ENCODE measurements at regions not wholly inside any gene's neighbourhood (a gene's known extent, or its start where the extent isn't known, plus 50 kb on each side); places are given as distances from the start of the nearest gene placed in this dataset.

DNA sequence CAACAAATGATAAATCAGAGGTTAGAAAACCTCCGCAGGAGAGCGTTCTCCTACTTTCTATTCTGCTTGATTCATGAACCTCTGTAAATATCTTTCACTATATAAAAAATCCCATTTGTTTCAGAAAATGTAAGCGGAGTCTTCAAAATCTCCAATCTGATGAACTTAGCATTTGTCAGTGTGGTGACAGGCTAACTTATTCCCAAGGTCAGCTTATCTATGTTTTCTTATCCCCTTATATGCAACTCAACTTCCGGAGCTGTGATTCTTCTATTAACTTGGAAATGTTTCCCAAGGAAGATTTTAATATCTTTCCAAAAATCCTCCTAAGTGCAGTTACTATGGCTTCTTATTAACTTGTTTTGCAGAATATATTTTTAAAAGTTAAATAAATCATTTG, 87.5 kb upstream of the C1QTNF7 start:
- TF ChIP-seq, protein P1, sequence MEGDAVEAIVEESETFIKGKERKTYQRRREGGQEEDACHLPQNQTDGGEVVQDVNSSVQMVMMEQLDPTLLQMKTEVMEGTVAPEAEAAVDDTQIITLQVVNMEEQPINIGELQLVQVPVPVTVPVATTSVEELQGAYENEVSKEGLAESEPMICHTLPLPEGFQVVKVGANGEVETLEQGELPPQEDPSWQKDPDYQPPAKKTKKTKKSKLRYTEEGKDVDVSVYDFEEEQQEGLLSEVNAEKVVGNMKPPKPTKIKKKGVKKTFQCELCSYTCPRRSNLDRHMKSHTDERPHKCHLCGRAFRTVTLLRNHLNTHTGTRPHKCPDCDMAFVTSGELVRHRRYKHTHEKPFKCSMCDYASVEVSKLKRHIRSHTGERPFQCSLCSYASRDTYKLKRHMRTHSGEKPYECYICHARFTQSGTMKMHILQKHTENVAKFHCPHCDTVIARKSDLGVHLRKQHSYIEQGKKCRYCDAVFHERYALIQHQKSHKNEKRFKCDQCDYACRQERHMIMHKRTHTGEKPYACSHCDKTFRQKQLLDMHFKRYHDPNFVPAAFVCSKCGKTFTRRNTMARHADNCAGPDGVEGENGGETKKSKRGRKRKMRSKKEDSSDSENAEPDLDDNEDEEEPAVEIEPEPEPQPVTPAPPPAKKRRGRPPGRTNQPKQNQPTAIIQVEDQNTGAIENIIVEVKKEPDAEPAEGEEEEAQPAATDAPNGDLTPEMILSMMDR (IDR thresholded peaks at IDR 0.05), result no peak

DNA sequence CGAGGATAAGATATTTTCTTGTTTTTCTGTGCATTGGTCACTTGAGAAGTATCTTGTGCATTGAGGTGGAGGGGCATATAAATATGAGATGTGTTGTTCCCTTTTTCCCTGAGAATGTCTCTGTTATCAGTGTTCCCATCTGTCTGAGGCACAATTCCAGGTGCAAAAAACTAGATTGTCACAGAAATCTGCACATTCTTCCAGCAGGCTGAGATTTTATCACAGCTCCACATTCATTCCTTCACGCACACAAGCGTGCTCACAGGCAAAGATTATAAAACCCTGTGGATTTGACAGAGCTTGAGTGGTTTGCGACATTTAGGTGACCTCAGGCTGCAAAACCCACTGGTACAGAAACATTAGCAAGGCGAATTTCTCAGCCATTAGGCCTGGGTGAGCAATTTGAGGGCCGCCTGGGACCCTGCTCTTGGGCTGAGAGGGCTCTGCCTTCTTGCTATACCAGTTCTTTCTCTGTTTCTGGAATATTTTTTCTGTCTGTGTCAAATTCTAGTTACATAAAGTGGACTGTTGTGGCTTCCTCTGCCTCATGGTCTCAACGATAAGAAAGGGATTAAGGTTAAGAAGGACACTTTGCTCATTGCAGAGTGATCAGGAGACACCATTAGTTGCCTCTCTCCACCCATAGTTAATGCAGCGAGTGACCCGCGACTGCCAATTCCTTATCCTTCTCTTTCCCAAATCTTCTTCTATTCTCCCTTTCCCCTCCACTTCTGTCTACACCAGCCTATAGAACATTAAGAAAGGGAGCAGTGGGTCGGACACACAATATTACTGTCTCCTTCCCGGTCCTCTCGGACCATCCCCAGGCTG, 86.7 kb upstream of the C1QTNF7 start:
- TF ChIP-seq, protein P1 (IDR thresholded peaks at IDR 0.05), result no peak

DNA sequence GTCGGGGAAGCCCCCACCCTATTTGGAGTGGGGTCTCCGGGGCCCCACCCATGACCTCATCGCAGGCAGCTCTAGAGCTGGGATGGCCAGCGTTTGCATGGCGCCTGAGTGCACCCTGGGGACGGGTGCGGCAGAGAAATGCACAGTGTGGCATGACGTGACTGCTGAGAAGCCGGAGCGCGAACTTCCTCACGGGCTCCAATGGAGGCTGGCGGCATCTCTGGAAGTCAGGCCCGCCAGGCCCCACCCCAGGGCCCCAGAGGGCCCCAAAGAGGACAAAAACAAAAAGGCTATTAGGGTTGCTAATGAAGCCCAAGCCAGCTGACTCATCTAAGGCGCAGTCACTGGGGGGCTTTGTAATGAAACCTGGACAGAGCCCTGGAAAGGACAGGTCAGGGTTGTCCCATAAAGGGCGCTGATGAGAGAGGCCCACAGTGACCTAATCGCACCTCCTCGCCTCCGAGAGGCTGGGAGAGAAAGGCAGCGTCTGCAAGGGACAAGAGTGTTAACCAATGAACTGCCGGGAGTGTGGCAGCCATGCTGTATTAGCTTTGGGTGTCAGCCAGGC, 86.0 kb upstream of the C1QTNF7 start:
- TF ChIP-seq, protein P1 (IDR thresholded peaks at IDR 0.05), result no peak

DNA sequence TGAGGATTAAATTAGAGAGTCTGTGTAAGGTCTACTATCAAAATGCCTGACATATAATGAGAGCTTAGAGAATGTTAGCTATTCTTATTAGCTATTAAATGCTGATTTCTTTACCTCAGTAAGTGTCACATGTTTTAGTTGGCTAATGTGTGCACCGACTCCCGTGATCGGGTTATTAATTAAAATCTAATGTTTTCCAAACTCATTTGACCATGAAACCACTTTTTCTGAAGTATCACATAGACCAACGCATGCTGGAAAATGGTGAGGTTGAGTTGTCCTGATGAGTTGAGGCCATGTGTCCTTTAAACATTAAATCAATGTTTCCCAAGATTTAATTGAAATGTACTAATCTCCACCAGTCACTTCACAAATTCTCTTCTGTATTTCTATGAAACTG, 84.8 kb upstream of the C1QTNF7 start:
- TF ChIP-seq, protein P1 (IDR thresholded peaks at IDR 0.05), result no peak

DNA sequence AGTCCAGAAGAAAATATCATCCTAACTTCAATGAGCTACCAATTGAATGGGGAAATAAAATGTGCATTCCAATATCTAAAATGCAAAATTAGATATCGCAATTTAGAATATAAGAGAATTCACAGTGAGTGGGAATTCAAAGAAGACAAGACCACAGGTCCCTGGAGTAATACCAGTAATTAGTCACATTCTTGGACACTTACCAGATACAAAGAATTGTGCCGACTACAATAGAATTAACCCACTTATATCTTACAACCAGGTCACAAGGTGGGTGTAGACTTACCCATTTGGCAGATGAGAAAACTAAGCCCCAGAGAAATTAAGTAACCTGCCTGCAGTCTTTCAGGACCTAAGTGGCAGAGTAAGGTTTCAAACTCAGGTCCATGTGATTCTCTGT, 84.3 kb upstream of the C1QTNF7 start:
- TF ChIP-seq, protein P1 (IDR thresholded peaks at IDR 0.05), result no peak

DNA sequence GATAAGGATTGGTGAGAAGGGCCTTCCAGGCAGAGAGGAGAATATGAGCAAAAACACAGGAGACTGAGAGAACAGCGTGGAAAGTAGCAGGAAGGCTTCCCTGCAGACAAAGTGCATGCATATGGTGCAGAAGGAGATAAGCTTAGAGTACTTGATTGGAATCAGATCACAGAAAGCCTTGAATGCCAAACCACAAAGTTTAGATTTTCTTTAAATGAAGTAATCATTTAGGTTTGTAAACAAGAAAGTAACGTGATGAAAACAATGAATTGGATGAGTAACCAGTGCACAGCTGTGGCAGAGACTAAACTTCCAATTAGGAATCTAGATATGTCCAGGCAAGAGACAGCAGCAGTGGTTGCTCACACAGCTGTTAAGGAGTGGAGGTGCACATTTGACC, 83.8 kb upstream of the C1QTNF7 start:
- TF ChIP-seq, protein P1 (IDR thresholded peaks at IDR 0.05), result no peak

DNA sequence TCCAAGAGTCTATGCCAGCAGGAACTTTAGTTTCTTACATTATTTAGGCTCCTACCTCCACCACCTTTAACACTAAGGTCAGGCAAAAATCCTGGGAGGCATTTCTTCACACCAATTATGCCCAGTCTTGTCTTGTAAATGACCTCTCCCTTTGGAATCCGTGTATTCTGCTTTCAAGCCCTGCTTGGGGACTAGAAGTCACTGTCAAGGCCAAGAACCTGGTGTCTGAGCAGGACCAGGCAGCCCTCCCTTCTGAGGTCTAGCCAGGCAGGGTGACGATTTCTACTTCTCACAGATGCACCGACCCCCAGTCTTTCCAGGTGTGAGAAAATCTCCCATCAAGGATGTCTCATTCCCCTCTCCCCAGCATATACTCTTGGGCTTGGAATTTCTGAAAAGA, 82.7 kb upstream of the C1QTNF7 start:
- TF ChIP-seq, protein P1 (IDR thresholded peaks at IDR 0.05), result no peak

Measured in LNCAP (cell line).